ENCODE measurements at regions not wholly inside any gene's neighbourhood (a gene's known extent, or its start where the extent isn't known, plus 50 kb on each side); places are given as distances from the start of the nearest gene placed in this dataset.

GRCh38 chr1:147837964-147838292 is 64.7 kb upstream of the GJA8 start:
- TF ChIP-seq POLR2A (IDR thresholded peaks at IDR 0.05): no peak
- no peak for TF ChIP-seq CTCF (IDR thresholded peaks at IDR 0.05)
- no peak for TF ChIP-seq POLR2AphosphoS5 (IDR thresholded peaks at IDR 0.05)
- no peaks in the 10 kb centered on the region for H3K9me3 ChIP-seq
- H3K27ac ChIP-seq: no peak overlapping the region
- intact Hi-C loops (cut with DNase I): no loop called here
- H3K4me3 ChIP-seq: no peak overlapping the region
- no peaks in the 10 kb centered on the region for H3K4me1 ChIP-seq (replicated peaks)
- WGBS: 63% methylated on average over 2 of the region's 2 CpGs
- no peak for DNase-seq (ENCODE audit: low spot score)
- H3K27me3 ChIP-seq (replicated peaks; ENCODE audit: insufficient read depth): no peaks in the 10 kb centered on the region
- no peaks in the 10 kb centered on the region for H3K36me3 ChIP-seq

GRCh38 chr1:147840909-147841308 is 61.7 kb upstream of the GJA8 start:
- intact Hi-C loops (cut with DNase I): no loop called here
- 100% methylated on average over 4 of the region's 4 CpGs for WGBS

GRCh38 chr1:147842578-147842977 is 60.0 kb upstream of the GJA8 start:
- no peak for DNase-seq (ENCODE audit: low spot score)
- intact Hi-C loops (cut with DNase I): no loop called here
- TF ChIP-seq CTCF (IDR thresholded peaks at IDR 0.05) (no peak), POLR2AphosphoS5 (IDR thresholded peaks at IDR 0.05) (no peak), POLR2A (IDR thresholded peaks at IDR 0.05) (no peak)
- Histone ChIP-seq H3K9me3 (no peaks in the 10 kb centered on the region), H3K27ac (no peak overlapping the region), H3K36me3 (no peaks in the 10 kb centered on the region), H3K4me3 (no peak overlapping the region), H3K4me1 (replicated peaks) (no peaks in the 10 kb centered on the region), H3K27me3 (replicated peaks; ENCODE audit: insufficient read depth) (no peaks in the 10 kb centered on the region)
- 88% methylated on average over 8 of the region's 8 CpGs for WGBS

More at GRCh38 chr1:147840909-147841308, 61.7 kb upstream of the GJA8 start:
- H3K9me3 ChIP-seq: no peaks in the 10 kb centered on the region
- DNase-seq (ENCODE audit: low spot score): no peak
- no peaks in the 10 kb centered on the region for H3K27me3 ChIP-seq (replicated peaks; ENCODE audit: insufficient read depth)
- TF ChIP-seq POLR2A (IDR thresholded peaks at IDR 0.05) (no peak), POLR2AphosphoS5 (IDR thresholded peaks at IDR 0.05) (no peak), CTCF (IDR thresholded peaks at IDR 0.05) (no peak)
- no peaks in the 10 kb centered on the region for H3K4me1 ChIP-seq (replicated peaks)
- H3K27ac ChIP-seq: no peak overlapping the region
- no peak overlapping the region for H3K4me3 ChIP-seq
- H3K36me3 ChIP-seq: no peaks in the 10 kb centered on the region

- H3K4me1 ChIP-seq (replicated peaks): no peaks in the 10 kb centered on the region
- intact Hi-C loops (cut with DNase I): no loop called here
- H3K27me3 ChIP-seq (replicated peaks; ENCODE audit: insufficient read depth): peaks cover 1% of the 10 kb centered on the region
- WGBS: 72% methylated on average over 3 of the region's 3 CpGs
- no peaks in the 10 kb centered on the region for H3K36me3 ChIP-seq
- no peak overlapping the region for H3K27ac ChIP-seq
- no peak overlapping the region for H3K4me3 ChIP-seq
- no peaks in the 10 kb centered on the region for H3K9me3 ChIP-seq
- no peak for DNase-seq (ENCODE audit: low spot score)
- TF ChIP-seq CTCF (IDR thresholded peaks at IDR 0.05): no peak
- TF ChIP-seq POLR2AphosphoS5 (IDR thresholded peaks at IDR 0.05): no peak
- no peak for TF ChIP-seq POLR2A (IDR thresholded peaks at IDR 0.05)
These were observed 59.1 kb upstream of the GJA8 start for GRCh38 chr1:147843486-147843885.

GRCh38 chr1:147847831-147848230 is 54.8 kb upstream of the GJA8 start:
- H3K4me1 ChIP-seq (replicated peaks): no peaks in the 10 kb centered on the region
- H3K4me3 ChIP-seq: no peak overlapping the region
- no peaks in the 10 kb centered on the region for H3K36me3 ChIP-seq
- no peak overlapping the region for H3K27ac ChIP-seq
- intact Hi-C loops (cut with DNase I): no loop called here
- 52% methylated on average over 1 of the region's 1 CpG for WGBS
- H3K27me3 ChIP-seq (replicated peaks; ENCODE audit: insufficient read depth): peaks cover 2% of the 10 kb centered on the region
- no peaks in the 10 kb centered on the region for H3K9me3 ChIP-seq
- TF ChIP-seq POLR2A (IDR thresholded peaks at IDR 0.05): no peak
- no peak for TF ChIP-seq POLR2AphosphoS5 (IDR thresholded peaks at IDR 0.05)
- TF ChIP-seq CTCF (IDR thresholded peaks at IDR 0.05): no peak
- no peak for DNase-seq (ENCODE audit: low spot score)

Measured in prostate gland (tissue), 2 donors.